HG03159 (cell line): ENCODE measurements at regions not wholly inside any gene's neighbourhood (a gene's known extent, or its start where the extent isn't known, plus 50 kb on each side); places are given as distances from the start of the nearest gene placed in this dataset.
A peak's percentile ranks its signal among the peaks of the same experiment; 100 is the strongest.

Experiments used
- ATAC-seq: cut with Tn5 transposase; IDR thresholded peaks from one replicate; pipeline ENCODE4 v1.9.1; 2021; ENCODE audit warnings: mild to moderate bottlenecking, moderate library complexity; ENCODE audit not compliant: unreplicated experiment

DNA sequence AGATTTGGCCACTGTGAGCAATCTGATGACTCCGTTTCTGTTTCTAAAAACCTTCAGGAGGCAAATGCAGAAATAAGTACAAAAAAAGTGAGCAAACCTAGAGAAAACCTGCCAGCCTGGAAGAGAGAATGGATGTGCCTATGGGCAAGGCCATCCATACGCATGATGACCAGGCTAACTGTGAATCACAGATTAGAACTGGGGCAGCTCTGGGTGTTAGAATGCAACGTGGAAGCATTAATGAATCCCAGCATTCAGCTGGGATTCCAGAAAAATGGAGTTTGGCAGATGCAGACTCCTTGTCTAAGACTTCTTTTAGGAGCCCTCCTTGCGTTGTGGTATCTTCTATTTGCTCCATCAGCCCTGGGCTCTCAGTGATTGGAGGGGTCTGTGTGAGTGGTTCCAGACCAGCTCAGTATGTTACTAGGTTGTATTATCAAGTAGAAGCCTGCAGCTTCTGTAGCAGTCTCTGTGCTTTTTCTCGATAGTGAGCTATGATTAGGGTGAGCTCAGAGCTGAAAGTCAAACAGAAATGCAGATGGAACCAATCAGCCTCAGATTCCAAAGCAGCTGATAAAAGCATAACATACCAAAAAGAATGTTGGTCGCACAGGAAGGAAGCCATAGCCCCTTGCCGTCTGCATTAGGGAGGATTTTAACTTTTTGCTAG lies 154.0 kb downstream of the PSMG1 start:
- ATAC-seq, result no peak

DNA sequence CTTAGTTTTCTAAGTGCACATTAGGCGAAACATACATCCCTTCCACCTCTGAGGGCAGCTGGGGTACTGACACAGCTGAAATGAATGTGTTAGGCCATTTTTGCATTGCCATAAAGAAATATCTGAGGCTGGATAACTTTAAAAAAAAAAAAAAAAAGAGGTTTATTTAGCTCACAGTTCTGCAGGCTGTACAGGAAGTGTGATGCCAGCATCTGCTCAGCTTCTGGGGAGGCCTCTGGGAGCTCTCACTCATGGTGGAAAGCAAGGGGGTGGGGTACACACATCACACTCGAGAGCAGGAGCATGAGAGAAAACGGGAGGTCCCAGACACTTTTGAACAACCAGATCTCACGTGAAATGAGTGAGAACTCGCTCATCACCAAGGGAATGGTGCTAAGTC lies 158.1 kb downstream of the PSMG1 start:
- ATAC-seq, result no peak

DNA sequence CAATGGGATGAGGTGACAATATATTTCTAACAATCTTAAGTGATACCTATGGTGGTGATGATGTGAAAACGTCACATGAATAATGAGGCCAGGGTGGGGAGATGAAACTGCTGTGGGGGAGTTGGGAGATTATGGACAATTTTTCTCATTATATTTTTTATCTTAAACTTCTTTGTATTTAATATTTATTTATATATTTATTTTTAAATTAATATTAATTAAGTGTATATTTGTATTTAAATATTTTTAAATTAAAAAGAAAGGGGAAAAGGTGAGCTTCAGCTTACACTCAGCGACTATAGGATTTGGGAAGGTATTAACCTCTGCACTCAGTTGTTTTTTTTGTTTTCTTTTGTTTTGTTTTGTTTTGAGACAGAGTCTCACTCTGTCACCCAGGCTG lies 158.7 kb downstream of the PSMG1 start:
- ATAC-seq, result no peak

DNA sequence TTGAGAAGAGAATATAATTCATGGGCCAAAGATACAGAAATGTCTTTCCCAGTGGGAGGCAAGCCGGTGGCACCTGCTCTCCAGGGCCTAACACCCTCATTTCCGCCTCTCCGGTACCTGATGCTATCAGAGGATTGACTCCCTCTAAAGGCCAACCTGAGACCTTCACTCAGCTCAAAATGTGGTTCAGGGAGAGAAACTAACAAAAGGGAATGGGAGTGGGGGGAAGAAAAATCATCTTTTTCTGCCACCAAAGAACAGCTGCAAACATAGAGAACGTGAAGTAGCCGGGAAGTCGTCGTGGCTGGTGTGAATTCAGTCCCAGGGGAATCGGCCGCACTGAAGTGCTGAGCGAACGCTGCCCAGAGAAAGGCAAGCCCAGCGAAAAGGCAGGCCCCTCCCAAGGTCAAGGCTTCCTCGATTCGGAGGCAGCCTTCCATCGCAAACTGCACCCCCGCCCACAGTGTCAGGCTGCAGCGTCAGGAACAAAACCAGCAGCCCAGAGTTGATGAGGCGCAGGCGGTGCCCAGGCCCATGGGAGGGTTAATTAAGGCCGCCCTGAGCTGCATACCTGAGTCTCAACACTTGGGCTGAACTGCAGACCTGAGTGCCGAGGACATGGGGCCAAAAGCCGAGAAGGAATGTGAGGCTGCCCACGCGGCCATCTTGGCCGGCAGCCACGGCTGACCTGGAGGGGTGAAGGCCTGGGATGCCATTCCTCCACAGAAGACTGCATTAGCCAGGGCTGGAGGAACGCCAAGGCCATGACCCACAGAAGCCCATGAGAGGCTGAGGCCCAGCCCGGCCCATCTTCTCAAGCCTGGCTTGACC lies 160.2 kb downstream of the PSMG1 start:
- no peak for ATAC-seq

DNA sequence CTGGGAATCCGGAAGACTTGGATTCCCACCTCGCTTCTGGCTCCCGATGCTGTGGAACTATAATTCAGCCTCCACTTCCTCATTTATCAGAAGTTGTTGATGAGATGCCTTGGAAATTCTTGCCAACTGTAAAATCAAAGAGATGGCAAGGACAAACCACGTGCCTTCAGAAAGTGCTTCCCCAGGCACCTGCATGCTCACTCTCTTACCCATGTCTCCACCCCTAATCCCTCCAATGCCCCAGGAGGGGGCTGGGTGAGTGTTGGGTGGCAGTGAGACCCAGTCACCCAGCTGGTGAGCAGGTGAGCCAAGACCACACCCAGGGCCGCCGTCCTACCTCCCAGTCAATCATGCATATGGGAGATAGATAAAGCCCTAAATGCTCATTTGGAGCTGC lies 160.8 kb downstream of the PSMG1 start:
- no peak for ATAC-seq

DNA sequence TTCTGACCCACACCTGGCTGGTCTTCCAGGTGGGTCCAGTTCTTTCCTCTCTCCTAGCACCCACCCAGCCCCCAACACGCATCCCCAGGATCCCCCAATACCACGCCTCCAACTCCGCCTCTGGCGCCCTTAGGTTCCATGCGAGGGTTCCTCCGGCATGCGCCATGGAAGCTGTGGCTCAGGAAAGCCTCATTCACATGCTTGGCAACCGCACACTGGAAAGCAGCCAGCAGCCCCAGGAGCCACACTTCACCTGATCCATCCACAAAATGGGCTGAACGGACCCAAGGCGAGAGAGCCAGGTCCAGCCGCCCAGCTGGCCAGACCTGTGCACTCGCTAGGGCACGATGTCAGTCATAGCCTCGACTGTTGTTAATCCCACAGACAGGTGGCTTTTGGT lies 161.2 kb downstream of the PSMG1 start:
- no peak for ATAC-seq

DNA sequence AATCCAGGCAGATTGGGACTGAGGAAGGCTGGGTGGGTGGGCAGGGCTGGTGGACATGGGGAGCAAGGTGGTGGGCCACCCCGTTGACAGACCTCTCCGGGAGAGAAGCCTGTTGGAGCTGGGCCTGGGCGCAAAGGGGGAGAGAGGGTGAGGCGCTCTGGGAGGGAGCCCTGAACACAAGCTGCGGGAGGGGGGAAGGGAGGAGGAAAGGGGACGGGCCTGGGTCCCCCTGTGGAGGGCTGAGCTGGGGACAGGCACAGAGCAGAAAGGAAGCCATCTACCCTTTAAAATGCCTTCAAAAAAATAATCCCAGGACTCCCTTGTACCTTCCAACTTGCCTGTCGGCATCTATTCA lies 161.8 kb downstream of the PSMG1 start:
- no peak for ATAC-seq

DNA sequence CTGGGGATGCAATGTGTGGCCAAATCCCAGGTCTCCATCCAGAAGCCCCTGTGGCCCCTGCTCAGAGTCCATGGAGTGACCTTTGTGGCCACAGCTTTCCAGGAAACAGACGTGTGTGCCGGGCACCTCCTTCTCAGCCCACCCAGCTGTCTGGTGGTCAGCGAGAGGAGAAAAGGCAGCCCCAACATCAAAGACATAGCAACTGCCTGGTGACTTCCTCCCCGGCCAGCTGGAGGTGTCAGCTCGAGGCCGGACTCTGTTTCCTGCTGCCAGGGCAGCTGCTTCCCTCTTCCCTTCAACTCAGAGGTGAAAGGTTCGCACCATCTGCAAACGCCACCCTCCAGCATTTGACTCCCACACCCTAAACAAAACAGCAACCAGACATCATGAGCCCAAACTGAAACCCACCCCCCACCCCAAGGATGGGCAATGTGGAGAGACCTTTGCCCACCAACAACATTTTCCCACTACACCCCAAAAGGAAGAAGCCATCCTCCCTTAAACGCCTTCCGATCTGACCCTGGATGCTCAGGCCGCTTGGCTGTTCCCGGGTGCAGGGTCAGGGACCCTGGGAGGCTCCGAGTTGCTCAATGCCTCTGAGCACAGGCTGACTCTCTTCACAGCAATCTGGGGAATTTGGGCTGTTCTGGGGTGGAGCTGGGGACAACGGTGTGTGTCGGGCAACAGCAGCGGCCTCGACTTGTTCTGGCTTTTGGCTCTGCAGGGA lies 162.3 kb downstream of the PSMG1 start:
- no peak for ATAC-seq

DNA sequence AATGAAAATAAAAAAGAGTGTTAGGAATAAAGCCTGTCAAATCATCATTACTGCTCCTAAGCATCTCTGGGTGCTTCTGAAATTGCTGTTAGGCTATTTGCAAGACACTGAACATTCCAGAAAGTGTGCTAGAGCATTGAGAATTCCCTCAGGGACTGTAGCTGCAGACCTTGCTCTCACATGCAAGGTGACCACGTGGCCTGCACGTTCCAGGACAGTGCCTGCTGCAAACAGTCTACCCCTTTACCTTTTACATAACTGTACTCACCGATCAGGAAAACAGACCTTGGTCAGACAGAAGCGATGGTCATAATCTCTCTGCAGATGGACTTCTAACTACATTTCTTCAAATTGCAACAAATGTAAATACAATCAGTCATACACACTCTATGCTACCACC lies 164.5 kb downstream of the PSMG1 start:
- no peak for ATAC-seq

DNA sequence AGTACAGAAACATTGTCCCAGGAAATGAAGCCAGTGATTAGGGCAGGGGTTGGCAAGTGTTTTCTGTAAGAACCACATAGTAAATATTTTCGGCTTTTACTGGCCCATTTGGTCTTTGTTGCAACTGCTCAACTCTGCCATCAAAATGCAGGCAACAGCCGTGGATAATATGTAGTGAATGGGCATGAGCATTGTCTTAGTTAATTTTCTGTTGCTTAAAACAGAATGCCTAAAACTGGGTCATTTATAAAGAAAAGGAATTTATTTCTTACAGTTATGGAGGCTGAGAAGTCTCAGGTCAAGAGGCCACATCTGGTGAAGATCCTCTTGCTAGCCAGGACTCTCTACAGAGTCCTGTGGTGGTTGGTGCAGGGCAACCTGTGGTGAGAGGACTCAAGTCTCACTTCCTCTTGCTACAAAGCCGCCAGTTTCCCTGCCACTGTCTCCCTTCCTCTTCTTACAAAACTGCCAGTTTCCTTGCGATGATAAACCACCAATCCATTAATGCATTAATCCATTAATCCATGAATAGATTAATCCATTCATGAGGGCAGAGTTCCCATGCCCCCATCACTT lies 166.4 kb downstream of the PSMG1 start:
- peak; percentile 99 for ATAC-seq

DNA sequence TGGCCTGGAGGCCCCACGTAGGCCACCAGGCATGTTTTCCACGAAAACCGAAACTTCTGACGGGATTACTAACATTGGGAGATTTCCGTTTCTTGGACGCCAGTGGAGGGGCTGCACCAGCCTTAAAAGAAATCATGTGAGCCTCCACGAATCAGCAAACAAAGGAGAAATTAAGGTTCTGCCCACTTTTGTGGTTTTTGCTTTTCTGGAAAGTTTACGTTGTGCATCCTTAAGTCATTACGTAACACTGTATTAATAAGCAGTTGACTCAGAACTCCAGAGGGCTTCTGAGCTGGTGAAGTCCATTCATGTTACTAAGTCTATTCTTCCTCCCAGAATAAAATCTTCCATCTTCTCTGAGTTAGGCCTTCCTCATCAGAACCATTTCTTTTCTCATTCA lies 168.5 kb downstream of the PSMG1 start:
- ATAC-seq, result no peak

DNA sequence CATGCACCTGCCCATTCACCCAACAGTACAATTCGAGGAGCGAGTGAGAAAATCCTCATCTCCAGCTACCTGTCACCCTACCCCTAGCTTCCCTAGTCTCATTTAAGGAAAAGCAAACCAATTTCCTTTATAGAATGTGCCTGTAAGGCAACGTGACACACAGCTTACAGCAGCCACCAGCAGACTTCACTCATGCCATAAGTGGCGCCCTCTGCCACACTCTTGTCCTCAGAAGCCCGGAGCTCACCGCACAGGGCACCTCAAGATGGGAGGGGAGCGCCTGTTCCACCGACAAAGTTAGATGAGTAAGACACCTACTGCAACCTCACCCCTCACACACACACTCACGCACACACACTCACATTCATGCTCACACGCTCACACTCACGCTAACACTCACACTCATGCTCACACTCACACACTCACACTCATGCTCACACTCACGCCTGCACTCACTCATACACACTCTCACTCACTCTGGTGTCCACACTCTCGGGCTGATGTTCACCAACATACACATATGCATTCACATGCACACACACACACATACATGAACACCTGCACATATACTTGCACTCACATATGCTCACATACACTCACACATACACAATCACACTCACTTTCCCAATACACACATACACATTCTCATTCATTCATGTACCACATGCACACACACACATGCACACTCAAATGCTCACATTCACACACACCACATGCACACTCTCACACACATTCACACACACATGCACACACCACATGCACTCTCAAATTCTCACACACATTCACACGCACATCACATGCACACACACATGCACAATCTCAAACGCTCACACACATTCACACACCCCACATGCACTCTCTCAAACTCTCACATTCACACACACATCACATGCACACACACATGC lies 170.7 kb downstream of the PSMG1 start:
- no peak for ATAC-seq

DNA sequence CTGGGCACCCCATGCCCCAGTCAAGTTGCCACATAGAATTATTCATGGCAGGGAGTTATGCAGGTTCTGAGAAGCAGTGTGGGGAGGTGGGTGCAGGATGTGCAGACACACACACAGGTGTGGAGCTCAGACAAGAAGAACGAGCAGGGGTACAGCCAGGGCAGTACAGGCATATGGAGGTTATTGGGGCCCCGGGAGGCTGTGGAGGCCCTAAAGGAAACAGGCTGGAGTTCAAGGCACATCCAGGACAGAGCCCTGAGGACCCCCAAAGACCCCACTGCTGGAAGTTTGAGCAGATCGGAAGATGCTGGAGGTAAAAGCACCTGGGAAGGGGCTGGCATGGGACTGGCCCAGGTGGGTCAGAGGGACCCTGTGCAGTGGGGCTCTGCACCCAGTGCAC lies 171.3 kb downstream of the PSMG1 start:
- no peak for ATAC-seq

DNA sequence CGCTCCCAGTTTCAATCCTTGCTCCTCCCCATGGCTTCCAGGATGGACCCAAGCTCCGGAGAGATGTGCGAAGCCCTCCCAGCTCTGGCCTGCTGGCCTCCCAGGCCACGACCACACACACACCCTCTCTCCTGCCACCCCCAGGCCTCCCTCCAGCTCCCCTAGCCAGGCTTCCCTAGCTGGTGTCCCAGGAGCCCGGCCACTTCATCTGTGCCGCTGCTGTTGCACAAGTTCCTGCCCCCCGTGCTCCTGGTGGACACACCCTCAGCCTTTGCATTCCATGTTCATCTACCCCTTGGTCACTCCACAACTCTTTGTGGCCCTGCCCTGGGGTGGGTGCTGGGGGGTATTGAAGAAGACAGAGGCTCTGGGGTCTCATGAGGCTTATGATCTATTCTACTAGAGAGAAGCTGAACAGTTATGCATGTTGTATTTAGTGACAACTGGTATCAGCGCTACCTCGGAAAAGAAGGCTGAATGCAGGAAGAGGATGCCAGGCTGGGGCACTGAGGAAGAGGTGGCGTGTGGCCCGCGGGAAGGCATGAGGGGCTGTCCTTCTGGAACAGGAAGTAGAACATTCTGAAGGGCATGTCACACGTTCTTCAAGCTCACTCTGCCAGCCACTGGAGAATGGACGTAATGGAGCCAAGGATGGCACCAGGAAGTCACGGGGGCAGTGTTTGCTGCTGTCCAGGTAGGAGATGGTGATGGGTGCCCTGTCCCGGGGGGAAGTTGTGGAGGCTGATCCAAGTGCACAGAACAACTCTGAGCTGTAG lies 172.4 kb downstream of the PSMG1 start:
- no peak for ATAC-seq

DNA sequence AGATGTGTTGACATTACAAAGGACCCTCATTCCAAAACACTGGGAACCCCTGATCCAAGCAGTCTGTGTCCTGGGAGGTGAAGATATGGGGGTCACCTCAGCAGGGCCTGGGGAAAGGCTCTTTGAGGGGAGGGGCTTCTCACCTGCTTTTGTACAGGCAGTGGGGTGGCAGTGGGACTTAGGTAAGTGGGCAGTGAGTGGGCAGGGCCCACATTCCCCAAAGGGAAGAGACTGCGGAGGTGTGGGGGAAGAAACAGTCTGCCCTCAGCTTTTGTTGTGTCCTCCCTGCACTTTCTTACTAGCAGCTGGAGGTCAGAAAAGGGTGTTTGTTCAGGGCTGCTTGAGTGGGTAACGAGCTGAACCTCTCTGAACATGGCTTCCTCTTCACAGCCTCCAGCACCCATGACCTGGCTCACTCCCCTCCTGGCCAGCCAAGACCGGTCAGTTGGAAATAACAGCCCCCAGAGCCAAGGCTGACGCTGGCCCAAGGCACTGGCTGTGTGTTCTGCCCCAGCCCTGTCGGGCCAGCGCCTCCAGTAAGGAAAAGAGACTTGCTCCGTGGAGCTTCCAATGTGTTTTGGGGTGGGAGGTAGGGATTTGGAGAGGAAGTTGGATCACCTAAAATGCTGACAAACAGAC lies 173.5 kb downstream of the PSMG1 start:
- no peak for ATAC-seq

DNA sequence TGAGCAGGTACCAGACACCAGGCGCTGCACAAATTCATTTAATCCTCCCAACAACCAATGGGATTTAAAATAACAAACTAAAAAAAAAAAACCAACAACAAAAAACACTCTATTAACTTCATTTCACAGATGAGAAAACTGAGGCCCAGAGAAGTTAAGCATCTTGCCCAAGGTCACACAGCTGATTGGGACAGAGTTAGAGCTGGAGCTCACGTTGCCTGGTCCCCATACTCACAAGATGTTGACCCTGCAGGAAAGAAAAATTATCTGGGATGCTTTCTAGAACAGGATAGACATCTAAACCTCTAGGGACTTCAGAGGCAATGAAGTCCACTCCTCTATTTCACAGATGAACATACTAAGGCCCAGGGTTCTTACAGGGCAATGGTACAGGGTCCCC lies 175.3 kb downstream of the PSMG1 start:
- no peak for ATAC-seq

DNA sequence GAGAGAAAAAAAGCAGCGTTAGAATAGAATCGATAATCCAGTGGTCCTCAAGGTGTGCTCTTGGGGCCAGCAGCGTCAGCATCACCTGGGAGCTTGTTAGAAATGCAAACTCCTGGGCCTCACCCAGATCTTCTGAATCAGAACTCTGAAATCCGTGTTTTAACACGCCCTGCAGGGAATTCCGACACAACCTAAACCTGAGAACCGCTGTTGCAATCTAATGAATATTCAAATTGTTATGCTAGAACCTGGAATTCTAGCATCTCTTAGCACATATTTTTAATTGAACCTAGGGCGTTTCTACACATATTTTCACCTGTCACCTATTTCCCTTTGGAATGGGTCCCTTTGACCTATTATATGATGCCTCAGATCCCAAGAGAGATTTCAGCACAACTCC lies 175.7 kb downstream of the PSMG1 start:
- no peak for ATAC-seq

DNA sequence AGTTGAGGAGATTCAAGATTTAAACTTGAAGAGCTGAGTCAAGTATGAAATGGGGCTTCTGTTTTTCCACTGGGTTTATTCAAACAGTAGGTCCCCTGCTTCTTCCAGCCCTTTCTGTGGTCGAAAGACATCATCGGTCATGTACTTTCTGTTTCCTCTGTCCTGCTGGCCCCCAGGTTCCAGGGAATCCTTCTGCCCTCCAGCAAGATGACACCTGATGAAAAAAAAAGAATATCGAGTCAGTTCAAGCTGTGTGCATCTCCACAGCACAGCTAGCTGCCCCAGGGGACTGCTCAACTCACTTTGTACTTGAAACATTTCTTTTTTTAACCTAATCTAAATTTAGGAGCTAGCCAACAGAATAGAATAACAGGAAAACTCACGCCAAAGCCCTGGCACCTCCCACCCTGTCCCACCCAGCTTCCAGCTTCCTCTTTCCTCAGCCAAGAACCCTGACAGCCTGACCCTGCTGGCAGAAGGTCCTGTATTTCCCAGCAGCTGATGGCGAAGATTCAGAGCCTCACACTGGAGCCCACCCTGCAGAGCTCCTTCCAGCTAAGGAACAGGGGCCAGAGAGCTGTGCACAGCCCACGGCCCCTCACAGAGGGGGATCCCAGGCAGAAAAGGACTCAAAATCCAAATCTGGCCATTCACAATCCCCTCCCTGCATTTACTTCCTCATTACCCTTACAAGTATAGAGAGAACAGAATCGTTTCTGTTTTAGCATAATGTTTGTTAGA lies 176.5 kb downstream of the PSMG1 start:
- ATAC-seq, result no peak

DNA sequence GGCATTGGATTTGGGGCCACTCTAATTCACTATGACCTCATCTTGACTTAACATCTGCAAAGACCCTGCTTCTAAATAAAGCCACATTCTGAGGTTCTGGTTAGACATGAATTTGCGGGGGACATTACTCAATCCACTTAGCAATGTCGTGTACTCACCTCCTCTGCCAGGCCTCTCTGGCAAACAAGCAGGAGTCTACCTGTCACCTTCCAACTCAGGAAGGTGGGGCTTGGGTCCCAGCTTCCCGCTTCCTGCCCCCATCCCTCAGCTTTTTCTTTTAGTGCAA lies 177.8 kb downstream of the PSMG1 start:
- ATAC-seq, result no peak
